Stimulated activated effector memory CD8-positive, alpha-beta T cell treated with anti-CD3 and anti-CD28 coated beads, Interleukin-12 subunit alpha, Interleukin-12 subunit beta, amount 100 ng/mL, for 72 hours (primary cell): ENCODE measurements at regions not wholly inside any gene's neighbourhood (a gene's known extent, or its start where the extent isn't known, plus 50 kb on each side); places are given as distances from the start of the nearest gene placed in this dataset.

ENCODE experiments used
- ATAC-seq: fragments of 150-1000 bp; cut with Tn5 transposase; 2 replicates; pipeline ENCODE4 v1.10.0; 2021
- DNase-seq, 2 donors: peaks; one replicate each; pipeline ENCODE4 v3.0.0; 2021 to 2022; ENCODE audit warnings: low spot score in 2 of 2
- H3K27ac Mint-ChIP-seq: one replicate; pipeline ENCODE4 v1.8.0; 2022; ENCODE audit warnings: mild to moderate bottlenecking, mixed read lengths
- H3K36me3 Mint-ChIP-seq: one replicate; pipeline ENCODE4 v1.8.0; 2022; ENCODE audit warnings: mild to moderate bottlenecking, mixed read lengths
- H3K4me1 Mint-ChIP-seq: one replicate; pipeline ENCODE4 v1.8.0; 2022; ENCODE audit warnings: mixed read lengths
- H3K4me3 Mint-ChIP-seq: one replicate; pipeline ENCODE4 v1.8.0; 2022; ENCODE audit warnings: mild to moderate bottlenecking, mixed read lengths
- H3K9me3 Mint-ChIP-seq: one replicate; pipeline ENCODE4 v1.8.0; 2022; ENCODE audit warnings: mixed read lengths

DNA sequence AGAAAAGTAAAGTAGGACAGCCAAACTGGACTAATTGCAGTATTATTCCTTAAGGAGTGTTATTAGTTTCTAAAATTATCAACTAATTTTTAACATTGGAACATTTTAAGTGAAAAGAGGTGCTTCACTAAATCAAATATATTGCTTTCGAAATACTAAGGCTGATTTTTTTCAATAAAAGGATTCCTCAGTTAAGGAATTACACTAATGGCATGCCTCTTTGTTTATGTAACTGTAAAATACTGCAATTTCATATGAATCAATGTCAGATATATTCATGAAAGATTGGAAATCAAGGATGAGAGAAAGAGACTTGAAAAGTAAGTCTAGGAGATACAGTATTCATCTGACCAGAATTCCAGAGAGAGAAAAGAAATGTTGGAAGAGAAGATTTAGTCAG, 129.8 kb downstream of the TANC2 start:
- Mint-ChIP-seq H3K9me3 (no peaks in the 10 kb centered on the region), H3K4me3 (no peak overlapping the region), H3K36me3 (no peaks in the 10 kb centered on the region), H3K4me1 (no peaks in the 10 kb centered on the region), H3K27ac (no peak overlapping the region)
- no peak for ATAC-seq
- no peak for DNase-seq

GRCh38 chr17:63096426-63096825, 130.4 kb downstream of the TANC2 start:
- Mint-ChIP-seq H3K4me1 (no peaks in the 10 kb centered on the region), H3K27ac (no peak overlapping the region), H3K9me3 (no peaks in the 10 kb centered on the region), H3K4me3 (no peak overlapping the region), H3K36me3 (no peaks in the 10 kb centered on the region)
- ATAC-seq (no peak), DNase-seq (no peak)

DNA sequence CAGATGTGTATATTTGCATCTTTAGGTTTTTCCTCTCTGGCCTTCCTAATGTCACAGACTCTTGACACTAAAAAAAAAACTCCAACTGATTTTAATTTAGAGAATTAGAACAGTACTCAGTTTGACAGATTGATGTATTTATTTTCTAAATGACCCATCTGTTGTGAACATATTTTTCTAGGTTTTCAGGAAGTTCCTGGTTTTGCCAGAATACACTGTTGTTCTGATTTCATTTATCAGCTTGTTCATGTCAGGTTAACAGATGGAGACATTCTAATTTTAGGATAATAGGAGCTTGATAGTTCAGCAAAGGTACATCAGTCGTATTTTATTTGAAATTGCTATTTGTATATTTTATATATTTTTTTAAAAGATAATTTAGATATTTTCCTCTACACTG, 133.4 kb downstream of the TANC2 start:
- no peak for ATAC-seq
- DNase-seq = no peak
- Mint-ChIP-seq H3K36me3 (no peaks in the 10 kb centered on the region), H3K4me1 (no peaks in the 10 kb centered on the region), H3K4me3 (no peak overlapping the region), H3K27ac (no peak overlapping the region), H3K9me3 (no peaks in the 10 kb centered on the region)

GRCh38 chr17:63102034-63102433, 136.0 kb downstream of the TANC2 start:
- no peak overlapping the region for H3K4me3 Mint-ChIP-seq
- no peaks in the 10 kb centered on the region for H3K4me1 Mint-ChIP-seq
- H3K36me3 Mint-ChIP-seq = no peaks in the 10 kb centered on the region
- no peak overlapping the region for H3K27ac Mint-ChIP-seq
- H3K9me3 Mint-ChIP-seq = no peaks in the 10 kb centered on the region
- ATAC-seq = no peak
- DNase-seq = no peak

GRCh38 chr17:63106050-63106449, 140.0 kb downstream of the TANC2 start:
- Mint-ChIP-seq H3K4me1 (no peaks in the 10 kb centered on the region), H3K9me3 (no peaks in the 10 kb centered on the region), H3K4me3 (no peak overlapping the region), H3K27ac (no peak overlapping the region), H3K36me3 (no peaks in the 10 kb centered on the region)
- ATAC-seq (no peak), DNase-seq (no peak)

DNA sequence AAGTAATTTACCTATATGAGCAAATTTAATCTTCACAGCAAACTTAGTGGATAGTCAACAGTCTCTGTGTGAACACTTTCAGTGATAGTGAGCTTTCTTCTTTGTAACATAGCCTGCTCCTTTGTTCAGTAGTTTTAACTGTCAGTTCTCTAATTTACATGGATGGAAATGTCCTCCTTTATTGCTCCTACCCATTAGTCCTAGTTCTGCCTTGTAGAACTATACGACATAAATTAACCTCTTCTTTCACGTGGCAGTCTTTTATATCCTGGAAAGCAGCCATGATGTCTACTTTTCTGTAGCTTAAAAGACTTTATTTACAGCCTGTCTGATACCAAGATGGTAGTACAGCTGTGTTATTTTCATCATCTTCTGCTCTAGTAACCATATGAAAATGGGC, 143.6 kb downstream of the TANC2 start:
- no peak overlapping the region for H3K27ac Mint-ChIP-seq
- H3K4me3 Mint-ChIP-seq = no peak overlapping the region
- DNase-seq (no peak), ATAC-seq (no peak)
- no peaks in the 10 kb centered on the region for H3K9me3 Mint-ChIP-seq
- H3K36me3 Mint-ChIP-seq = no peaks in the 10 kb centered on the region
- H3K4me1 Mint-ChIP-seq = no peaks in the 10 kb centered on the region

DNA sequence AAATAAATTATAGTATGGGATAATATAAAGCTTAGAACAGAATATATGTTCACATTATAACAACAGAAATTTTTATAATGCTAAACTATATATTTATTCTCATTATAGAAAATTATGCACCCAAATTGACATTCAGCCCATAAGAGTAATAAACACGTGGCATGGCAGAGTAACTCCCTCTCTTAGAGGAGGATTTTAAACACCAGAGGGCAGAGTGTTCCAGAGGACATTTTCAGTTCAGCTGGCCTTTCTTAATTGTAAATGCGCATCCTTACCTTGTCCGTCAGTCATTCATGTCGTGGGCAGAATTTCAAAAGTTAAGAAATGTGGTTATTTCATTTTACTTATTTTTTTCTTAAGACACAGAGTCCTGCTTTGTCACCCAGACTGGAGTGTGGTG, 147.1 kb downstream of the TANC2 start:
- Mint-ChIP-seq H3K27ac (no peak overlapping the region), H3K9me3 (no peaks in the 10 kb centered on the region), H3K4me3 (no peak overlapping the region), H3K4me1 (no peaks in the 10 kb centered on the region), H3K36me3 (no peaks in the 10 kb centered on the region)
- no peak for DNase-seq
- ATAC-seq = no peak

- no peak overlapping the region for H3K27ac Mint-ChIP-seq
- no peak overlapping the region for H3K4me3 Mint-ChIP-seq
- no peaks in the 10 kb centered on the region for H3K36me3 Mint-ChIP-seq
- DNase-seq (no peak), ATAC-seq (no peak)
- H3K4me1 Mint-ChIP-seq = no peaks in the 10 kb centered on the region
- no peaks in the 10 kb centered on the region for H3K9me3 Mint-ChIP-seq
Measured at GRCh38 chr17:63116228-63116627, 150.2 kb downstream of the TANC2 start.

- no peaks in the 10 kb centered on the region for H3K9me3 Mint-ChIP-seq
- no peaks in the 10 kb centered on the region for H3K4me1 Mint-ChIP-seq
- H3K4me3 Mint-ChIP-seq = no peak overlapping the region
- no peak overlapping the region for H3K27ac Mint-ChIP-seq
- ATAC-seq = no peak
- H3K36me3 Mint-ChIP-seq = no peaks in the 10 kb centered on the region
- DNase-seq = no peak
Measured at GRCh38 chr17:63116967-63117830, 151.2 kb downstream of the TANC2 start.

DNA sequence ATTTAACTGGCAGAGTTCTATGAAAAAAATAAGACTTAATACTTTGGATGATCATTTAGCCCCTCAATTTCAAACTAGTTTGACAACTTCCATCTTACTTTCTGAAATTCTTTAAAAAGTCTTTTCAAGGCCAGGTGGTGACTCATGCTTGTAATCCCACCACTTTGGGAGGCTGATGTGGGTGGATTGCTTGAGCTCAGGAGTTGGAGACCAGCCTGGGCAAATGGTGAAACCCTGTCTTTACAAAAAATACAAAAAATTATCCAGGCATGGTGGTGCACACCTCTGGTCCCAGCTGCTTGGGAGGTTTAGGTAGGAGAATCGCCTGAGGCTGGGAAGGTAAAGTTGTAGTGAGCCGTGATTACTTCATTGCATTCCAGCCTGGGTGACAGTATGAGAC, 154.4 kb downstream of the TANC2 start:
- ATAC-seq (no peak), DNase-seq (no peak)

GRCh38 chr17:63124536-63124935, 158.5 kb downstream of the TANC2 start:
- Mint-ChIP-seq H3K9me3 (no peaks in the 10 kb centered on the region), H3K4me1 (no peaks in the 10 kb centered on the region), H3K36me3 (no peaks in the 10 kb centered on the region), H3K27ac (no peak overlapping the region), H3K4me3 (no peak overlapping the region)
- ATAC-seq = no peak
- no peak for DNase-seq

More for the DNA sequence above, 154.4 kb downstream of the TANC2 start:
- H3K36me3 Mint-ChIP-seq = no peaks in the 10 kb centered on the region
- H3K4me3 Mint-ChIP-seq = no peak overlapping the region
- H3K4me1 Mint-ChIP-seq = no peaks in the 10 kb centered on the region
- H3K27ac Mint-ChIP-seq = no peak overlapping the region
- H3K9me3 Mint-ChIP-seq = no peaks in the 10 kb centered on the region

GRCh38 chr17:63124958-63125357, 158.9 kb downstream of the TANC2 start:
- ATAC-seq = no peak
- H3K4me3 Mint-ChIP-seq = no peak overlapping the region
- no peaks in the 10 kb centered on the region for H3K9me3 Mint-ChIP-seq
- H3K27ac Mint-ChIP-seq = no peak overlapping the region
- no peaks in the 10 kb centered on the region for H3K36me3 Mint-ChIP-seq
- H3K4me1 Mint-ChIP-seq = no peaks in the 10 kb centered on the region
- no peak for DNase-seq

DNA sequence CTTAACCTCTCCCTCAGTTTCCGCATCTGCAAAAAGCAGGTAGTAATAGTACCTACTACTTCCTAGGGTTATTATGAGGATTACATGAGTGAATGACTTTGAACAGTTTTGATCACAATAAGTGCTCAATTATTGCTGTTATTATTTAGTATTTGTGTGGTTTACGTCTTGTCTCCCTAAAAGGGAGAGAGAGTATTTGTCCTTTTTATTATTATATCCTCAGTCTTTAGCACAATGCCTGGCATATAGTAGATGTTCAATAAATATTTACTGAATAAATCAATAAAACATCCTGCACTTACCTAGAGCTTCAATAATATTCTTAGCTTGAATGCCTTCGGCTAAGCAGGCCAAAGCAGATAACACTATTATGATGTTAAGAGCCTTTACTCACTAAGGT, 160.0 kb downstream of the TANC2 start:
- Mint-ChIP-seq H3K36me3 (no peaks in the 10 kb centered on the region), H3K4me1 (no peaks in the 10 kb centered on the region), H3K4me3 (no peak overlapping the region), H3K27ac (no peak overlapping the region), H3K9me3 (no peaks in the 10 kb centered on the region)
- DNase-seq (no peak), ATAC-seq (no peak)

- Mint-ChIP-seq H3K4me3 (no peak overlapping the region), H3K9me3 (no peaks in the 10 kb centered on the region), H3K27ac (no peak overlapping the region), H3K4me1 (no peaks in the 10 kb centered on the region), H3K36me3 (no peaks in the 10 kb centered on the region)
- DNase-seq (no peak), ATAC-seq (no peak)
Measured at GRCh38 chr17:63126607-63127006, 160.6 kb downstream of the TANC2 start.

DNA sequence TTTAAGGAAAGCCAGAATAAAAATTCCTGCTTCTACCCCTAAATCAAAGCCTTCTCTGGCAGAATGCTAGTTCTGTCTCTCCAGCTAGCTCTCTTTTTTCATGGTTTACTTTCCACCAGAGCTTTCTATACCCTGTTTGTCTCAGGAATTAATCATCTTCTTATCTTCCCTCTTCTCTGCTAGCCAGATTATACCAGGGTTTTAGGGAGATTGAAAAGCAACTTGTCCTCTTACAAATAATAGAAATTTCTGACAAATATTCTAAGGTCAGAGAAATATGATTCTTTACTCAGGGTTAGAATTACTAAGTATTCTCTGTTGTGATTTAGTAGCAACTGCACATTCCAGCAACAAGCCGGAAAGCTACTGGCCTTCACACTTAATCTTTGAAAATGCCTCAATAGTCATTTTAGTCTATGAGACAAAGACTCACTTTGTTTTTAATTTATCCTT, 166.4 kb downstream of the TANC2 start:
- no peaks in the 10 kb centered on the region for H3K9me3 Mint-ChIP-seq

DNA sequence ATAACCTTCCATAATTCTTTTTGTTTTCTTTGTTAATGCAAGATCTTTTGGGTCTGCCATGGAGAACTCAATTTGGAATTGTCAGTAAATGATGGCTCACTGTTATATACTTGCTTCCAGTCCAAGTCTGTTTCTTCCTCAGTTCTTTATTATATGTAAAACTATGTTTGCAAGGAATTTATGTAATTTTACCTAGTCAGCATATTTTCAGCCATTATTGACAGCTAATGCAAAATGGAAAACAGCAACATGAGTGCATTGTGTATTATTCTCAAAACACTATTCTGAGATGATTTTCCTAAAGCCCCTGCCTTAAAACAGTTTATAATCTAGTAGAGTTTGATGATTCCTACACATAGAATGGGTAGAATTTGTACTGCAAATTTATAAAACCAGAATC, 167.5 kb downstream of the TANC2 start:
- ATAC-seq = no peak
- H3K27ac Mint-ChIP-seq = no peak overlapping the region
- no peaks in the 10 kb centered on the region for H3K4me1 Mint-ChIP-seq
- H3K36me3 Mint-ChIP-seq = no peaks in the 10 kb centered on the region
- no peak for DNase-seq
- no peak overlapping the region for H3K4me3 Mint-ChIP-seq
- no peaks in the 10 kb centered on the region for H3K9me3 Mint-ChIP-seq

More for the DNA sequence above, 166.4 kb downstream of the TANC2 start:
- Mint-ChIP-seq H3K27ac (no peak overlapping the region), H3K4me3 (no peak overlapping the region), H3K36me3 (no peaks in the 10 kb centered on the region), H3K4me1 (no peaks in the 10 kb centered on the region)
- DNase-seq (no peak), ATAC-seq (no peak)
